HG03045 (cell line): ENCODE measurements at regions not wholly inside any gene's neighbourhood (a gene's known extent, or its start where the extent isn't known, plus 50 kb on each side); places are given as distances from the start of the nearest gene placed in this dataset.
"Not testable (repeated sequence)": the region's sequence is repeated elsewhere in the genome, so short reads cannot be mapped to it uniquely, and the experiment has no call there.

ENCODE experiments used
- ATAC-seq: cut with Tn5 transposase; IDR thresholded peaks from one replicate; pipeline ENCODE4 v1.9.1; 2021; ENCODE audit warnings: mild to moderate bottlenecking, moderate library complexity; ENCODE audit not compliant: unreplicated experiment

GRCh38 chr18:43793910-43794309, 516.6 kb upstream of the SYT4 start:
- ATAC-seq, result no peak

- no peak for ATAC-seq
Observed at GRCh38 chr18:43794363-43794762, 517.1 kb upstream of the SYT4 start.

GRCh38 chr18:43797347-43797746, 520.1 kb upstream of the SYT4 start:
- no peak for ATAC-seq

DNA sequence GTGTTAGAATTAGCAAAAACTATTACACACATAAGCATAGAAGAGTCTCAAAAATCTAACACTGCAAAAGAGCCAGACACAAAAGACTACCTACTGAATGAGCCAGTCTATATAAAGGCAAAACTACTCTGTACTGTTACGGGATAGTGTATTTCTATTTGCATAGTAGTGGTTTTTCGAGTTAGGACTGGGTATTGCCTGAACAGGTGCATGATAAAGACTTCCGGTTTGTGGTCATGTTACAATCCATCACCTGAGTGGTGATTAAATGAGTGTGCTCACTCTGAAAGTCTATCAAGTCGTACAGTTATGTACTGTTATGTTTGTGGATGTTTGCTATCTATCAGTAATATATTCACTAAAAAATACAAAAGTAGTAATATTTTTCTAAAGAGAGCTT, 523.3 kb upstream of the SYT4 start:
- no peak for ATAC-seq

DNA sequence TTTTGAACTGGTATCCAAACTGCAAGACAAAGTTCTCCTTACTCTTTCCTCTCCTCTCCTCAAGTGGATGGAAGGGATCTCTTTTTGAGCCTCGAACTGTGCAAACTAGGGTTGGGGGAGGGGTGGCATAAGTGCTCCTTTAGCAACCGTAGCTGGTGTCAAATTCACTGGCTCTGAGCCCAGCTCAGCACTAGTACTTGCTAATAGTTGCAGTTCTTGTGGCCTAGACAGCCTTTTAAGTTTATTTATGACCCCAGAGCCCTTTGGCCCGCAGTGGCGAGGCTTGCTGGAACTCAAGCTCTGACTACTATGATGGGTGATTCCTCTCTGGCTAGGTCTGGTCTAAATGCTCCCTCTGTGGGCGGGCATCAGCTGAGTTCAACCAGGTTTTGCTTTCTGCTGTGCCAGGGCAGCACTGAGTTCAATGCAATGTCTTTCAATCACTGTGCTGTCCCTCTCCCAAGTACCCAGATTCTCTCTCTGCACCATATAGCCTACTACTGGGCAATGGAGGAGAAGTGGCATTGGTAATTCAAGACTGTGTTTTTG, 528.4 kb upstream of the SYT4 start:
- ATAC-seq, result no peak

GRCh38 chr18:43812627-43813026, 535.3 kb upstream of the SYT4 start:
- no peak for ATAC-seq

- ATAC-seq, result no peak
Observed at GRCh38 chr18:43819397-43819796, 542.1 kb upstream of the SYT4 start.

DNA sequence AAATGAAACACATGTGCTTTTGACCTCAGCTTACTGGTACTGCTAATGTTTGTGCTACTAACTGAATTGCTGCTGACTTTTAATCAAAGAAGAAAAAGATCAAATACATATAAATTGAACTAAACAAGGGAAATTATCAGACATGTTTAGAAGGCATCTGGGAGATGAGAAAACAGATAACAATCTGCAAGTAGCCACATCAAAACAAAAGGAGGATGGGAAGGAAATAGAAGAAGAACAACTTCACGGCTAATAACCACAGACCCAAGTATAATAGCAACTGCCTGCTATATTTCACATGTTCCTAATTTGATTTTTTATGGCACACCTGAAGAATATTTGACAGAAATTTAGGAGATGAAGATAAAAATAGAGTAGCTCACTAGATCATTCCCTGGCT, 542.6 kb upstream of the SYT4 start:
- no peak for ATAC-seq

GRCh38 chr18:43825768-43826167, 548.5 kb upstream of the SYT4 start:
- no peak for ATAC-seq

DNA sequence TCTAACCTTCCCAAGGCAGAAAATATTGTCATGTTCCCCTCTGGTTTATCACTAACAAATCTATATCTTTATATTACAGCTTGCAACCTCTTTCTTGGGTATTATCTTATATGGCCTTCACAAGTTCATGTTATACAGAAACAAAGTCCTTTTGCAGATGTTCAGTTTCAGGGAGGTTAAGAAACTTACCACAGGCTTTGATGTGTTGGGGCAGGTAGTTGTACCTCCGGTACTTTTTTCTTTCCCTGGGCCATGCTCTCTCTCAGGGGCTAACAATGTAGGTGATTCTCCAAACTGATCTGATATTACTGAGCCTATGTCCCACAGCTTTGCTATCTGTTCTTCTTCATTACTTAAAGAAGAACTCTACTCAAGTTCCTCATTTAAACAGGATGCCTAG, 548.9 kb upstream of the SYT4 start:
- ATAC-seq, result no peak

- no peak for ATAC-seq
Observed at GRCh38 chr18:43827311-43827710, 550.0 kb upstream of the SYT4 start.

DNA sequence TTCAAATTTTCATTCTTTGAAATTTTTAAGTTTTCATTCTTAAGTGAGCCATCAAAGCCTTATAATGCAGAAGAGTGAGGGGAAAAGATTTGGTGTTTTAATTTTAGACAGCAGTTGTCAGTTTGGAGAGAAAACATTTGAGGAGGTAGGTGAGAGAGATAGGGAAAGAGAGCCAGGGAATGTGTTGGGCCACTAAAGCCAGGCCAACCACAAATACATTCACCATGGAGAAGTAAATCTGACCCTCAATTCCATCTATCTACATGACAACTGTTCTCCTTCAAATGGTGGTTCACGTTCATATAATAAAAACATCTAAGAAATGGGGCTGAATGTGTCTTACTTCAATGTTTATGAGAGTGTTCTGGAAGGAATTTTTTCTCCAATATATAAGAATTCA, 553.0 kb upstream of the SYT4 start:
- ATAC-seq, result no peak

- no peak for ATAC-seq
Observed at GRCh38 chr18:43830947-43831346, 553.7 kb upstream of the SYT4 start.

GRCh38 chr18:43846299-43846698, 569.0 kb upstream of the SYT4 start:
- no peak for ATAC-seq

DNA sequence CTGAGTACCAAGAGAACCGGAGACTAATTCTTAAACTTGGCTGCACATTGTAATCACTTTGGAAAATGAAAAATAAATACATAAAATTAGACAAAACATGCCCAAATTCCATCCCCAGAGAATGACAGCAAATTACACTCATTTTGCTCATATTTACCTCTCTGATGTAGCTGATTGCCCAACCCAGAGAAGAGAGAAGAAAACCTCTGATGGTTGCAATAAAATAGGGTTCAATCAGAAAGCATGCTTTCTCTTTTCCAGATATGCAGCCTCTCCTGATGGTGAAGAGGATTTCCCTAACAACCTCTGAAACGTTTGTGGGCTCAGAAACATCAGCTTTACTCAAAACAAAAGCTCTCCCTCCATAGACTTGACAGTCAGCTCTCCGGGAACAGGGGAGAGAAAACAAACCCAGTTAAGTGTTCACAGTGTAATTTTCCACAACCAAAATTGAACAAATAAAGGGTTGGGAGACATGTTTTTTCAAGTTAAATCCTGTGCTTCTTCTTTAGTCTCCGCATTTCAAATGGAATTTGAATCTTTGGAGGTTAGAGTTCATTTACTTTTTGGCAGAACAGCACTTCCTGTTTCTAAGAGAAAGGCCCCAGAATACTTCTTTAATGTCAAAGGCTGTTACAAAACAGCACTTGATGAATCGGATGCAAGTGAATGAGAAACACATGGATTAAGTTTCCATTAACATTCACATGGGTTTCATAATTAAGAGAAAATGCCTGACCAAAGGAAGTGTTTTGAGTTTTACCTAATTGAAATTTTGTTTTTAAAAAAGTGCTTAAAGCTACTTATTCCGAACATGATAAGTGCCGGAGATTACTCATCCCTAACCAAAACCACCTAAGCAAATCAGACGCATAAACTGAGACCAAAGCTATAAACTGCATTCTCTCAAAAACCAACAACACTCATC, 570.1 kb upstream of the SYT4 start:
- ATAC-seq, result no peak

DNA sequence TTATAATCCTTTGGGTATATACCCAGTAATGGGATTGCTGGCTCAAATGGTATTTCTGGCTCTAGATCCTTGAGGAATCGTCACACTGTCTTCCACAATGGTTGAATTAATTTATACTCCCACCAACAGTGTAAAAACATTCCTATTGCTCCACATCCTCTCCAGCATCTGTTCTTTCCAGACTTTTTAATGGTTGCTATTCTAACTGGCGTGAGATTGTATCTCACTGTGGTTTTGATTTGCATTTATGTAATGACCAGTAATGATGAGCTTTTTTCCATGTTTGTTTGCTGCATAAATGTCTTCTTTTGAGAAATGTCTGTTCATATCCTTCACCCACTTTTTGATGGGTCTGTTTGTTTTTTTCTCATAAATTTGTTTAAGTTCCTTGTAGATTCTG, 572.5 kb upstream of the SYT4 start:
- not testable (repeated sequence) for ATAC-seq

DNA sequence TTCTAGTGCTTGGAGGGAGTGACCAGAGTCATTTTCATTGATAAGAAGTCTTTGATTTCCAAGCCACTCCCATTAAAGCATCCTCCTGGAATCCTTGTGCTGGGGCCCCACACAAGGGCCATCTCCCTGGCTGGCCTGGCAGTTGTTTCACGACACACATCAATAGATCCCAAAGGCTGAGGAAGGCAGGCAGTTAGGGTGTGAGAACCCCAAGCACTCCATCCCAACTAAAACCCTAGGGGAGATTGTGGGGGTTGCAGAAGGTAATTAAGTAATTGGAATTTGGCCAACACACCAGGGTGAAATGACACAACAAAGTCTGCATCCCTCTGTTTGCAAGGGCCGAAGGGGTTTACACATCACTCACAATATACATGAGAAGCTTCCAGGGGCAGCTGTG, 578.1 kb upstream of the SYT4 start:
- ATAC-seq, result no peak

- ATAC-seq, result no peak
Observed at GRCh38 chr18:43863180-43863579, 585.9 kb upstream of the SYT4 start.

DNA sequence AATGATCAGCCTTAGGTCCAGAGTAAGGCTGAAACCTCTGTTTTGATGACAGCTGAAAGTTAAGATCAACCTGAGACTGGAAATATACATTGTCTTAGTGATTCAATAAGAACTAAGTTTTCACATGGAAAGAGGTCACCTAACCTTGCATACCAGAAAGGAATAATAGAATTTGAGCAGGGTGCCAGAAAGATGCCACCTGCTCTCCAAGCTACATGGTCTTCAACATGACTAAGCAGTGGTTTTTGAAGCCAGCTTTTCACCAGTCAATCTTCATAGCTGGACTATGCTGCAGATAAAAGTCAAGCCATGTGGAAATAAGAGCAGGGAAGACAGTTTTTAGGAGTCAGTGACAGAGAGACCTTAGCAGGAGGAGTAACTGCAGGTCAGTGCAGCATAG, 589.4 kb upstream of the SYT4 start:
- no peak for ATAC-seq

GRCh38 chr18:43868497-43868995, 591.3 kb upstream of the SYT4 start:
- no peak for ATAC-seq

DNA sequence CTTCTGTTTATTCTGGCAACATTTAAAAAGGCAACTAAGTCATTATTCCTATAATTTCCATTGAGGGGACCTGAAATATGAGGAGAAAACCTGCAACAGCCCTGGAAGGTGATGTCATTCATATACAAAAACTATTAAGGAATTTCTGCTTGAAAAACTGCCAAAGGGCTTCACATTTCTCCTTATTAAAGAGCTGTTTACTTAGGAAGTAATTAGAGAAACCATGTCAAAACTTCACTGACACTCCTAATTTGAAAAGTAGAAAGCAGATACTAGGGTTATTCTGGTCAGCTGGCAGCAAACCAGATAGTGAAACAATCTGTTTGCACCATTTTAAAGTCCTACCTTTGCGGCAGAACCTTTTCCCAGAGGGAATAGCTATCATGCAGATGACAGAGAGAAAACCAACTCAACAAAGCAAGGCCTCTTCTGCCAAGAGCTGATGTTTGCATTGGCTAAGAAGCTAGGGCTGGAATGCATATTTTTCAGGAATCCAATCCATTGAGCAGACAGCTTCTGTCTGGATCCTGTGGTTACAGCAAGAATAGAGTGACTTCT, 592.2 kb upstream of the SYT4 start:
- no peak for ATAC-seq

DNA sequence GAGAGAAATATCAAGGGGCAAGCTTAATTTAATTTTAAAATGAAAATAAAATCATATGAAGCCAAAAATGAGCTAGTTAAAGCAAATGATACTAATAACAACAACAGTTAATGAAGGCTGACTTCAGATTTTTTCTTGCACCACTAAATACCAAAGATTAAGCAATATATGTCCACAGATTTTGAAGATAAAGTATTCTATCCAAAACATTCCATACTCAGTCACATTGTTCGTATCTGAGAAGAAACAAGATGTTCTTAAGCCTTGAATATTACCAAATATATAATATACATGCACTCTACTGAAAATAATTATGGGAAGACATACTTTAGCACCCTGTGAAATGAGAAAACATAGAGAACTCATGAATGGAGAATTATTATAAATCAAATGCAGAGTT, 593.3 kb upstream of the SYT4 start:
- no peak for ATAC-seq
